Ectodermal cell (in vitro differentiated cells): ENCODE measurements at regions not wholly inside any gene's neighbourhood (a gene's known extent, or its start where the extent isn't known, plus 50 kb on each side); places are given as distances from the start of the nearest gene placed in this dataset.

ENCODE experiments used
- H3K27ac ChIP-seq: 2 replicates; pipeline ENCODE4 v1.7.0; 2013; ENCODE audit warnings: mild to moderate bottlenecking, low read depth, low read length; ENCODE audit not compliant: insufficient read depth, poor library complexity, severe bottlenecking
- H3K27me3 ChIP-seq: 2 replicates; pipeline ENCODE4 v1.7.0; 2013; ENCODE audit warnings: mild to moderate bottlenecking, low read length; ENCODE audit not compliant: insufficient read depth, control insufficient read depth, poor library complexity, severe bottlenecking
- H3K36me3 ChIP-seq: one replicate; pipeline ENCODE4 v1.7.0; 2013; ENCODE audit warnings: low read length; ENCODE audit not compliant: control insufficient read depth, insufficient read depth
- H3K4me1 ChIP-seq: one replicate; pipeline ENCODE4 v1.7.0; 2013; ENCODE audit warnings: low read length; ENCODE audit not compliant: control insufficient read depth, insufficient read depth
- H3K4me3 ChIP-seq: 2 replicates; pipeline ENCODE4 v1.7.0; 2013; ENCODE audit warnings: low read depth, low read length, control low read depth; ENCODE audit not compliant: insufficient read depth
- H3K9me3 ChIP-seq: 2 replicates; pipeline ENCODE4 v1.7.0; 2013; ENCODE audit warnings: mild to moderate bottlenecking, low read length, moderate library complexity; ENCODE audit not compliant: control insufficient read depth
- WGBS, 2 experiments: methylation state at CpG; one replicate each; pipeline ENCODE4 v1.1.7; 2013; ENCODE audit warnings: missing lambda C conversion rate in 2 of 2; 5-methylcytosine and 5-hydroxymethylcytosine counted together

- Histone ChIP-seq H3K4me3 (no peak overlapping the region), H3K27me3 (no peaks in the 10 kb centered on the region), H3K9me3 (no peaks in the 10 kb centered on the region), H3K27ac (no peak overlapping the region), H3K4me1 (no peaks in the 10 kb centered on the region), H3K36me3 (no peaks in the 10 kb centered on the region)
- WGBS, 2 experiments = 93 to 95% methylated on average over 12 of the region's 12 CpGs
Measured at GRCh38 chr10:128963211-128964099, 503.6 kb upstream of the MGMT start.

- H3K27me3 ChIP-seq = no peaks in the 10 kb centered on the region
- H3K27ac ChIP-seq = no peak overlapping the region
- H3K9me3 ChIP-seq = no peaks in the 10 kb centered on the region
- H3K4me3 ChIP-seq = no peak overlapping the region
- WGBS, 2 experiments = 61 to 65% methylated on average over 3 of the region's 3 CpGs
- H3K36me3 ChIP-seq = no peaks in the 10 kb centered on the region
- H3K4me1 ChIP-seq = no peaks in the 10 kb centered on the region
Measured at GRCh38 chr10:128964100-128964403, 503.0 kb upstream of the MGMT start.

GRCh38 chr10:128967980-128968756 lies 498.9 kb upstream of the MGMT start:
- Histone ChIP-seq H3K36me3 (no peaks in the 10 kb centered on the region), H3K9me3 (no peaks in the 10 kb centered on the region), H3K4me3 (no peak overlapping the region), H3K27ac (no peak overlapping the region), H3K4me1 (no peaks in the 10 kb centered on the region), H3K27me3 (no peaks in the 10 kb centered on the region)
- WGBS, 2 experiments = 89 to 93% methylated on average over 11 of the region's 11 CpGs

GRCh38 chr10:128969551-128969950 lies 497.5 kb upstream of the MGMT start:
- H3K4me3 ChIP-seq = no peak overlapping the region
- H3K27me3 ChIP-seq = no peaks in the 10 kb centered on the region
- H3K9me3 ChIP-seq = no peaks in the 10 kb centered on the region
- H3K4me1 ChIP-seq = no peaks in the 10 kb centered on the region
- WGBS, 2 experiments = 94 to 96% methylated on average over 11 of the region's 11 CpGs
- H3K36me3 ChIP-seq = no peaks in the 10 kb centered on the region
- H3K27ac ChIP-seq = no peak overlapping the region

GRCh38 chr10:128971374-128972035 lies 495.5 kb upstream of the MGMT start:
- Histone ChIP-seq H3K4me3 (no peak overlapping the region), H3K27me3 (no peaks in the 10 kb centered on the region), H3K27ac (no peak overlapping the region), H3K36me3 (no peaks in the 10 kb centered on the region), H3K9me3 (no peaks in the 10 kb centered on the region), H3K4me1 (no peaks in the 10 kb centered on the region)
- 90 to 95% methylated on average over 11 of the region's 11 CpGs for WGBS, 2 experiments

- no peaks in the 10 kb centered on the region for H3K4me1 ChIP-seq
- no peaks in the 10 kb centered on the region for H3K9me3 ChIP-seq
- 92 to 100% methylated on average over 2 of the region's 2 CpGs for WGBS, 2 experiments
- no peak overlapping the region for H3K27ac ChIP-seq
- no peaks in the 10 kb centered on the region for H3K36me3 ChIP-seq
- no peak overlapping the region for H3K4me3 ChIP-seq
- H3K27me3 ChIP-seq = no peaks in the 10 kb centered on the region
Measured at GRCh38 chr10:128972036-128972405, 495.0 kb upstream of the MGMT start.

- no peaks in the 10 kb centered on the region for H3K27me3 ChIP-seq
- no peak overlapping the region for H3K4me3 ChIP-seq
- 90 to 97% methylated on average over 6 of the region's 6 CpGs for WGBS, 2 experiments
- H3K36me3 ChIP-seq = no peaks in the 10 kb centered on the region
- H3K27ac ChIP-seq = no peak overlapping the region
- no peaks in the 10 kb centered on the region for H3K9me3 ChIP-seq
- H3K4me1 ChIP-seq = no peaks in the 10 kb centered on the region
Measured at GRCh38 chr10:128973221-128973620, 493.8 kb upstream of the MGMT start.

- 87 to 91% methylated on average over 8 of the region's 8 CpGs for WGBS, 2 experiments
- Histone ChIP-seq H3K27ac (no peak overlapping the region), H3K27me3 (no peaks in the 10 kb centered on the region), H3K36me3 (no peaks in the 10 kb centered on the region), H3K9me3 (no peaks in the 10 kb centered on the region), H3K4me1 (no peaks in the 10 kb centered on the region), H3K4me3 (no peak overlapping the region)
Measured at GRCh38 chr10:128976856-128977255, 490.2 kb upstream of the MGMT start.

- Histone ChIP-seq H3K27ac (no peak overlapping the region), H3K9me3 (no peaks in the 10 kb centered on the region), H3K4me1 (no peaks in the 10 kb centered on the region), H3K36me3 (no peaks in the 10 kb centered on the region), H3K27me3 (no peaks in the 10 kb centered on the region), H3K4me3 (no peak overlapping the region)
- 94% methylated on average over 7 to 10 of the region's 10 CpGs for WGBS, 2 experiments
Measured at GRCh38 chr10:128978211-128978610, 488.8 kb upstream of the MGMT start.

GRCh38 chr10:128979405-128979804 lies 487.6 kb upstream of the MGMT start:
- no peaks in the 10 kb centered on the region for H3K4me1 ChIP-seq
- no peaks in the 10 kb centered on the region for H3K27me3 ChIP-seq
- H3K36me3 ChIP-seq = no peaks in the 10 kb centered on the region
- no peak overlapping the region for H3K4me3 ChIP-seq
- no peak overlapping the region for H3K27ac ChIP-seq
- 92 to 97% methylated on average over 4 of the region's 4 CpGs for WGBS, 2 experiments
- no peaks in the 10 kb centered on the region for H3K9me3 ChIP-seq
